KG1 (cell line): ENCODE measurements at regions not wholly inside any gene's neighbourhood (a gene's known extent, or its start where the extent isn't known, plus 50 kb on each side); places are given as distances from the start of the nearest gene placed in this dataset.
"Not testable (repeated sequence)": the region's sequence is repeated elsewhere in the genome, so short reads cannot be mapped to it uniquely, and the experiment has no call there.

Experiments
- DNase-seq: peaks from one replicate; lab custom pipeline; 2025; lab: John Stamatoyannopoulos, UW

DNA sequence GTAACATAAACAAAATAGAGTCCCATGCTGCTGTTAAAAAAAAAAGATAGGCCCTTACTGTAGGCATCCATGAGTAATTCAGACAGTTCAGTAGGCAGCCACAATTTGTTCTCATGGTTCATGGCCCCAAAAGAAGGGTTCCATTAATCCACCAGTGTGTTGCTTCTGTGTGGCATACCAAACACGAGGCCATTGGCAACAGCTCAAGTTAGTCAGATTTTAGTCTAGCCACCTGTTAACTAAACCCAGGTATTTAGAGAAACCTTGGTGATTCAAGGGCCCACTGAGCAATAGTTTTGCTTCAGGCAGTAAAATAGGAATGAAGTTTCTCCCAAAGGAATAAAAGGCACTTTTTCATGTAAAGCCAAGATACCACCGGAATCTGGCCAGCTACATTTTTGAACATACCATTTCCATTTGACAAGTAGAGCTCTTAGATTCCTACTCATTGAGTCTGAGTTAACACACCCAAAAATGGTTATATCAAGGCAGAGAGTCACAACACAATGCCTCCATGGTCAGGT is 80.1 kb upstream of the SRD5A2 start:
- DNase-seq = no peak

DNA sequence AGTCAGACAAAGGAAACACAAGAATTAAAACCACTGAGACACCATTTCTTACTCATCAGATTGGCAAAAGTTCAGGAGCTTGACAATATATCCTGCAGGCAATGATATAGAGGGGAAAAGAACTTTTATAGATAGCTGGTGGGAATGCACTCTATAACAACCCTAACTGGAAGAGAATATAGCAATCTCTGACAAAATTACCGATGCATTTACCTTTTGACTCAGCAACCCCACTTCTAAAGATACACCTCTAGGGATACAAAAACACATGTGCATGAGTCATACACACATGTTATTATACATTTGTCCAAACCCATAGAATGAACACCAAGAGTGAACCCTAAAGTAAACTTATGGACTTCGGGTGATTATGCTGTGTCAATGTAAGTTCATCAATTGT is 79.4 kb upstream of the SRD5A2 start:
- DNase-seq = no peak

DNA sequence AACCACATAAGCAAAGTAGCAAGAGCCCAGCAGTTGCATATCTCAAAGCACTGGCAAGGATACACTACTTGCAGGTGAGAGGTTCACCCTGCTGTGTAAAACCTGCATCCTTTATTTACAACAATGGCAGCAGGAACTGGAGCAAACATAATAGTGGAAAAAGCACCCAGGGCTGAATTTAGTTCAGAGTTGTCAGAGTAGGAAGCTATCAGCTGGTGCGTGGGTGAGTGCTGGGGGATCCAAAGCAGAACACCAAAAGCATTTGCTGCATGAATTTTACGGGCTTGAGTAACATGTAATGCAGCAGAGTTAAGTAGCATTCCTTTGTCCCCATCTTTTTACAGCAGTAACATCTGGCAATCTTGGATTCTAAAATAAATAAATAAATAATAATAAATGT is 73.5 kb upstream of the SRD5A2 start:
- no peak for DNase-seq

DNA sequence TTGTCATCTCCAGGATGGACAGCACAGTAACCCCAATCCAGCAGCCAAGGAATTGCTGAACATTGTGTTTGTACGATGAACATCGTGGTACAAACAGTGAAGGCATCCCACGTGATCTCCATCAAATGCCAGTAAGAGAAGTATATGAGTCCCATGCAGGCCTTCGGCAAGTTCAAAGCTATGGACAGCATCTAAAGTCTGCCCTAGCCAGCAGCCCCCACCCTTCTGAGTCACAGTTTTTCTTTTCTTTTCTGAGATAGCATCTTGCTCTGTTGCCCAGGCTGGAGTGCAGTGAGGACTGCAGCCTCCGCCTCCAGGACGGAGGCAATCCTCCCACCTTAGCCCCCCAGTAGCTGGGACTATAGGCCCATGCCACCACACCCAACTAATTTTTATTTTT is 71.0 kb upstream of the SRD5A2 start:
- no peak for DNase-seq

DNA sequence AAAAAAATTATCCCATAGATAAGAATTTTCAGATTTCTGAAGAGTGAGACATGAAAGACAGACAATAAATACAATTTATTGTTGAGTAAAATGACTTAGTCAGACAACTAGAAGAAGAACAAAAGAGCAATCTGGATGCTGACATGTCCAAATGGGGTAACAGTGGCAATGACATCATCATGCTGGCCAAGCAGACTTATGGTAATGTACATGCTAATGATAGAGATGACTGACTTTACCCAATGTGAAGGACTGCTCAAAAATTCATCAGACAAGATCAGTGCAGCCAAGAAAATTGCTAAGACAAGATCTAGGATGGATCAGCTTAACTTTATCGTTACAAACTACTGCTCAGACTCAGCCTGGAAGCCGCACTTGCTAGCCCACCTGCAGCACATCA is 70.5 kb upstream of the SRD5A2 start:
- DNase-seq = no peak

DNA sequence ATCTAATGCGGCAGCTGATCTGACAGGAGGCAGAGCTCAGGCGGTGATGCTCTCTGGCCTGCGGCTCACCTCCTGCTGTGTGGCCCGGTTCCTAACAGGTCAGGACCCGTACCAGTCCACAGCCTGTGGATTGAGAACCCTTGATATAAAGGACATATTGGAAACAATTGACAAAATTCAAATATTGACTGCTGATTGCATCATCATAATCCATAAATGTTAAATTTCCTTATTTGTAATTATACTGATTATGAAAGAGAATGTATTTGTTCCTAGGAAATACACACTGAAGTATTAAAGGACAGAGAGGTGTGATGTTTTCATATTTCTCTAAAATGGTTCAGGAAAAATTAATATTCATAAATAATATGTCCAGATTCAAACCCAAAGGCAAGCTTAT is 63.8 kb upstream of the SRD5A2 start:
- DNase-seq = no peak

DNA sequence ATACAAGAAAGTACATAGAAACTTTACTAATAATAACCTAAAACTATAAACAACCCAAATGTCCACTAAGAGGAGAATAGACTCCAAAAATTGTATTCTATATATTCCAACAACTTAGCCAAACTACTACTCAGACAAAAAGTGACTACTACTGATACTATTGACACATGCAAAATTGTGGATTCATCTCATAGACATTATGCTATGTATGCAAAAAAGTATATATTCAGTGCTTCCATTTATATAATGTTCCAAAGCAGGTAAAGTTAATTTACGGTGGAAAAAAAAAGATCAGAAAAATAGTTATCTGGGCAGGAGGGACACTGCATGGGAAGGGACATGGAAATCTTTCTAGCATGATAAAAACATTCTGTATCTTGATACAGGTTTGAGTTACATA is 62.0 kb upstream of the SRD5A2 start:
- no peak for DNase-seq

DNA sequence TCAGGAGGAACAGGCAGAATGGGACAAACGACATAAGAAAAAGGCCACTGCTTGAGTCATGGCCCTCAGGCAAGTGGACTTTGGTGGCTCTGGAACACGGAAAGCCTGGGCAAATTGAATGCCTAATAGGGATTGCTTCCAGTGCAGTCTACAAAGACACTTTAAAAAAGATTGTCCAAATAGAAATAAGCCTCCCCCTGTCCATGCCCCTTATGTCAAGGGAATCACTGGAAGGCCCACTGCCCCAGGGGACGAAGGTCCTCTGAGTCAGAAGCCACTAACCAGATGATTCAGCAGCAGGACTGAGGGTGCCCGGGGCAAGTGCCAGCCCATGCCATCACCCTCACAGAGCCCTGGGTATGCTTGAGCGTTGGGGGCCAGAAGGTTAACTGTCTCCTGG is 51.5 kb upstream of the SRD5A2 start:
- DNase-seq = not testable (repeated sequence)
